IMR-90 (cell line): ENCODE measurements at regions not wholly inside any gene's neighbourhood (a gene's known extent, or its start where the extent isn't known, plus 50 kb on each side); places are given as distances from the start of the nearest gene placed in this dataset.

Source experiments
- CEBPB ChIP-seq: IDR thresholded peaks from 2 replicates; pipeline ENCODE4 v1.6.1; 2012; ENCODE audit warnings: low read depth, low read length, improper control_type of control experiment
- FOS ChIP-seq: fragments of 150-350 bp; IDR thresholded peaks from 2 replicates; pipeline ENCODE4 v1.6.1; 2016; ENCODE audit warnings: low read depth, low read length
- MAFK ChIP-seq: IDR thresholded peaks from 2 replicates; pipeline ENCODE4 v1.6.1; 2012; ENCODE audit warnings: low read depth, low read length, improper control_type of control experiment
- POLR2A ChIP-seq: IDR thresholded peaks from 2 replicates; pipeline ENCODE4 v1.6.1; 2012; ENCODE audit warnings: mild to moderate bottlenecking, low read depth, low read length
- RAD21 ChIP-seq: IDR thresholded peaks from 2 replicates; pipeline ENCODE4 v1.6.1; 2012; ENCODE audit warnings: low read length, improper control_type of control experiment
- RFX5 ChIP-seq: IDR thresholded peaks from 2 replicates; pipeline ENCODE4 v1.8.0; 2012; ENCODE audit warnings: low read depth, mild to moderate bottlenecking, low read length, moderate library complexity
- TF ChIP-seq, protein P1 (sequence below): fragments of 150-350 bp; IDR thresholded peaks from 2 replicates; pipeline ENCODE4 v1.6.1; 2016; ENCODE audit warnings: low read depth, mild to moderate bottlenecking, low read length, moderate library complexity, borderline replicate concordance
- TF ChIP-seq, protein P2 (sequence below): conservative IDR thresholded peaks from 2 replicates; pipeline ENCODE4 v1.5.1; 2012; ENCODE audit warnings: mild to moderate bottlenecking, low read depth, low read length, improper control_type of control experiment

DNA sequence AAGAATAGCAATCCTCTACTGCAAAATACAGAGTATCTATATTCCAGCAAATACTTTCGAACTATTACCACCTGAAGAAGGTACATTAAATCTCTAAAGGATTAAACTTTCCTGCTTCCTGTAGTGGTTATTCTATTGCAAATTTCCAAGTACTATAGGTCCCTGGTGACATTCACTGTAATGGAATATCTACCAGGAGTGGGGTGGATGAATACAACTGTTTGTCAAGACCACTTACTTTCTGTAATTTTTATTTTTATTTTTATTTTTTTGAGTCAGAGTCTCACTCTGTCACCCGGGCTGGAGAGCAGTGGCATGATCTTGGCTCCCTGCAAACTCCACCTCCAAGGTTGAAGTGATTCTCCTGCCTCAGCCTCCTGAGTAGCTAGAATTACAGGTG lies 389.5 kb downstream of the TMEM114 start:
- TF ChIP-seq, protein P1, sequence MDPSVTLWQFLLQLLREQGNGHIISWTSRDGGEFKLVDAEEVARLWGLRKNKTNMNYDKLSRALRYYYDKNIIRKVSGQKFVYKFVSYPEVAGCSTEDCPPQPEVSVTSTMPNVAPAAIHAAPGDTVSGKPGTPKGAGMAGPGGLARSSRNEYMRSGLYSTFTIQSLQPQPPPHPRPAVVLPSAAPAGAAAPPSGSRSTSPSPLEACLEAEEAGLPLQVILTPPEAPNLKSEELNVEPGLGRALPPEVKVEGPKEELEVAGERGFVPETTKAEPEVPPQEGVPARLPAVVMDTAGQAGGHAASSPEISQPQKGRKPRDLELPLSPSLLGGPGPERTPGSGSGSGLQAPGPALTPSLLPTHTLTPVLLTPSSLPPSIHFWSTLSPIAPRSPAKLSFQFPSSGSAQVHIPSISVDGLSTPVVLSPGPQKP = no peak
- TF ChIP-seq POLR2A (no peak), CEBPB (no peak), FOS (no peak), MAFK (no peak), RAD21 (no peak), RFX5 (no peak)
- TF ChIP-seq, protein P2, sequence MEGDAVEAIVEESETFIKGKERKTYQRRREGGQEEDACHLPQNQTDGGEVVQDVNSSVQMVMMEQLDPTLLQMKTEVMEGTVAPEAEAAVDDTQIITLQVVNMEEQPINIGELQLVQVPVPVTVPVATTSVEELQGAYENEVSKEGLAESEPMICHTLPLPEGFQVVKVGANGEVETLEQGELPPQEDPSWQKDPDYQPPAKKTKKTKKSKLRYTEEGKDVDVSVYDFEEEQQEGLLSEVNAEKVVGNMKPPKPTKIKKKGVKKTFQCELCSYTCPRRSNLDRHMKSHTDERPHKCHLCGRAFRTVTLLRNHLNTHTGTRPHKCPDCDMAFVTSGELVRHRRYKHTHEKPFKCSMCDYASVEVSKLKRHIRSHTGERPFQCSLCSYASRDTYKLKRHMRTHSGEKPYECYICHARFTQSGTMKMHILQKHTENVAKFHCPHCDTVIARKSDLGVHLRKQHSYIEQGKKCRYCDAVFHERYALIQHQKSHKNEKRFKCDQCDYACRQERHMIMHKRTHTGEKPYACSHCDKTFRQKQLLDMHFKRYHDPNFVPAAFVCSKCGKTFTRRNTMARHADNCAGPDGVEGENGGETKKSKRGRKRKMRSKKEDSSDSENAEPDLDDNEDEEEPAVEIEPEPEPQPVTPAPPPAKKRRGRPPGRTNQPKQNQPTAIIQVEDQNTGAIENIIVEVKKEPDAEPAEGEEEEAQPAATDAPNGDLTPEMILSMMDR = no peak
